H1 (cell line): ENCODE measurements at regions not wholly inside any gene's neighbourhood (a gene's known extent, or its start where the extent isn't known, plus 50 kb on each side); places are given as distances from the start of the nearest gene placed in this dataset.

Source experiments
- ASH2L ChIP-seq: fragments of 200-600, 300-600 bp; sonication (generic); IDR thresholded peaks from one replicate; pipeline ENCODE4 v1.7.1; 2017; ENCODE audit warnings: low read length
- ATF3 ChIP-seq: IDR thresholded peaks from 2 replicates; pipeline ENCODE4 v1.6.1; 2011; ENCODE audit warnings: low read depth, mild to moderate bottlenecking, low read length; ENCODE audit not compliant: insufficient read depth
- E2F6 ChIP-seq: IDR thresholded peaks from 2 replicates; pipeline ENCODE4 v1.6.1; 2012; ENCODE audit warnings: inconsistent platforms
- TF ChIP-seq, protein P1 (sequence below): IDR thresholded peaks from 2 replicates; pipeline ENCODE4 v1.6.1; 2012; ENCODE audit warnings: low read length, inconsistent platforms

DNA sequence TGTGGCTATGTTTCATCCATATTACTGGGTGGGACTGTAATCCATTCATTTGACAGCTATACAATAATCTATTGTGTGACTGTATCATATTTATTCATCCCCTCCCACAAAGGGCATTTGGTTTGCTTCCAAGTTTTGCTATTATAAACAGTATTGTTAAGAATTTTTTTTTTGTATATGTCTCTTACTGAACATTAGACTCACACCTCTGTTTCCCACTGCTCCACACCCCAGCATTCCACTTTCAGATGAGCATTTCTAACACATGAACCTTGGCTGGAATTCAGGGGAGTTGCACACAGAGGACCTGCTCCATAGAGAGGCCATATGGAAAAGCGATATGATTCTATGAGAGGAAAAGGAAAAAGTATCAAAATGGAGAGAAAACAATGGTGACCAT is 81.6 kb upstream of the DKK2 start (continued):
- no peak for TF ChIP-seq E2F6
- TF ChIP-seq, protein P1, sequence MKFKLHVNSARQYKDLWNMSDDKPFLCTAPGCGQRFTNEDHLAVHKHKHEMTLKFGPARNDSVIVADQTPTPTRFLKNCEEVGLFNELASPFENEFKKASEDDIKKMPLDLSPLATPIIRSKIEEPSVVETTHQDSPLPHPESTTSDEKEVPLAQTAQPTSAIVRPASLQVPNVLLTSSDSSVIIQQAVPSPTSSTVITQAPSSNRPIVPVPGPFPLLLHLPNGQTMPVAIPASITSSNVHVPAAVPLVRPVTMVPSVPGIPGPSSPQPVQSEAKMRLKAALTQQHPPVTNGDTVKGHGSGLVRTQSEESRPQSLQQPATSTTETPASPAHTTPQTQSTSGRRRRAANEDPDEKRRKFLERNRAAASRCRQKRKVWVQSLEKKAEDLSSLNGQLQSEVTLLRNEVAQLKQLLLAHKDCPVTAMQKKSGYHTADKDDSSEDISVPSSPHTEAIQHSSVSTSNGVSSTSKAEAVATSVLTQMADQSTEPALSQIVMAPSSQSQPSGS = no peak
- TF ChIP-seq ASH2L = no peak
- TF ChIP-seq ATF3 = no peak
